ENCODE measurements at regions not wholly inside any gene's neighbourhood (a gene's known extent, or its start where the extent isn't known, plus 50 kb on each side); places are given as distances from the start of the nearest gene placed in this dataset.
"Not testable (repeated sequence)": the region's sequence is repeated elsewhere in the genome, so short reads cannot be mapped to it uniquely, and the experiment has no call there.

- H3K27ac Mint-ChIP-seq = no peak overlapping the region
- Histone ChIP-seq H3K36me3 (ENCODE audit: control insufficient read depth, insufficient read depth, low read length) (no peaks in the 10 kb centered on the region), H3K27ac (ENCODE audit: low read depth, low read length) (no peak overlapping the region), H3K4me3 (ENCODE audit: low read length) (no peak overlapping the region), H3K4me1 (ENCODE audit: control insufficient read depth, insufficient read depth, low read length) (no peaks in the 10 kb centered on the region), H3K9ac (ENCODE audit: extremely low read depth, low read length, poor library complexity, severe bottlenecking) (no peak overlapping the region), H3K9me3 (ENCODE audit: control insufficient read depth, low read length) (peaks cover 16% of the 10 kb centered on the region), H3K27me3 (ENCODE audit: control insufficient read depth, insufficient read depth, low read length, poor library complexity, severe bottlenecking) (no peaks in the 10 kb centered on the region)
- TF ChIP-seq, protein P1, sequence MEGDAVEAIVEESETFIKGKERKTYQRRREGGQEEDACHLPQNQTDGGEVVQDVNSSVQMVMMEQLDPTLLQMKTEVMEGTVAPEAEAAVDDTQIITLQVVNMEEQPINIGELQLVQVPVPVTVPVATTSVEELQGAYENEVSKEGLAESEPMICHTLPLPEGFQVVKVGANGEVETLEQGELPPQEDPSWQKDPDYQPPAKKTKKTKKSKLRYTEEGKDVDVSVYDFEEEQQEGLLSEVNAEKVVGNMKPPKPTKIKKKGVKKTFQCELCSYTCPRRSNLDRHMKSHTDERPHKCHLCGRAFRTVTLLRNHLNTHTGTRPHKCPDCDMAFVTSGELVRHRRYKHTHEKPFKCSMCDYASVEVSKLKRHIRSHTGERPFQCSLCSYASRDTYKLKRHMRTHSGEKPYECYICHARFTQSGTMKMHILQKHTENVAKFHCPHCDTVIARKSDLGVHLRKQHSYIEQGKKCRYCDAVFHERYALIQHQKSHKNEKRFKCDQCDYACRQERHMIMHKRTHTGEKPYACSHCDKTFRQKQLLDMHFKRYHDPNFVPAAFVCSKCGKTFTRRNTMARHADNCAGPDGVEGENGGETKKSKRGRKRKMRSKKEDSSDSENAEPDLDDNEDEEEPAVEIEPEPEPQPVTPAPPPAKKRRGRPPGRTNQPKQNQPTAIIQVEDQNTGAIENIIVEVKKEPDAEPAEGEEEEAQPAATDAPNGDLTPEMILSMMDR (conservative IDR thresholded peaks at IDR 0.05) = no peak
- H3K4me3 Mint-ChIP-seq = no peak overlapping the region
- H3K4me1 Mint-ChIP-seq = peaks cover 15% of the 10 kb centered on the region
- peaks cover 25% of the 10 kb centered on the region for H3K9me3 Mint-ChIP-seq
- H3K36me3 Mint-ChIP-seq (ENCODE audit: low read depth) = peaks cover 14% of the 10 kb centered on the region
- no peak for DNase-seq
- H3K27me3 Mint-ChIP-seq (ENCODE audit: insufficient read depth) = no peaks in the 10 kb centered on the region
These were observed 218.8 kb upstream of the ANXA10 start for GRCh38 chr4:167873496-167873895.

DNA sequence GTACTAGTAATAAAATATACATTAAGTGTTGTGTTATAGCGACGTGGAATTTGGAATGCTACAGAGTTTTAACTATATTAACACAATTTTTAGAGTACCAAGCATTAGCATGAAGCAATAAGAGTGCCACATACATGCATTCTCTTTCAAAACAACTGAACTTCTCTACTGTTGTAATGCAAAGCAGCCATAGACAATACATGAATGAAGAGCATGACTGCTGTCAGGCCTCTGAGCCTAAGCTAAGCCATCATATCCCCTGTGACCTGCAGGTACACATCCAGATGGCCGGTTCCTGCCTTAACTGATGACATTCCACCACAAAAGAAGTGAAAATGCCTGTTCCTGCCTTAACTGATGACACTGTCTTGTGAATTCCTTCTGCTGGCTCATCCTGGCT is 216.2 kb upstream of the ANXA10 start:
- H3K9me3 ChIP-seq (ENCODE audit: control insufficient read depth, low read length) = peaks cover 16% of the 10 kb centered on the region
- not testable (repeated sequence) for H3K27me3 Mint-ChIP-seq (ENCODE audit: insufficient read depth); H3K27ac Mint-ChIP-seq; DNase-seq; H3K9ac ChIP-seq (ENCODE audit: extremely low read depth, low read length, poor library complexity, severe bottlenecking); H3K36me3 ChIP-seq (ENCODE audit: control insufficient read depth, insufficient read depth, low read length); H3K4me3 ChIP-seq (ENCODE audit: low read length); H3K27me3 ChIP-seq (ENCODE audit: control insufficient read depth, insufficient read depth, low read length, poor library complexity, severe bottlenecking); H3K4me3 Mint-ChIP-seq; H3K4me1 ChIP-seq (ENCODE audit: control insufficient read depth, insufficient read depth, low read length); H3K27ac ChIP-seq (ENCODE audit: low read depth, low read length)
- H3K9me3 Mint-ChIP-seq = peaks cover 25% of the 10 kb centered on the region
- WGBS, 2 experiments (ENCODE audit: insufficient coverage in 1 of 2, insufficient read length in 1 of 2) = 93% methylated on average over 3 of the region's 3 CpGs; no CpG with 5 or more reads in 1 of the 2 experiments
- H3K4me1 Mint-ChIP-seq = peaks cover 40% of the 10 kb centered on the region
- peaks cover 14% of the 10 kb centered on the region for H3K36me3 Mint-ChIP-seq (ENCODE audit: low read depth)

DNA sequence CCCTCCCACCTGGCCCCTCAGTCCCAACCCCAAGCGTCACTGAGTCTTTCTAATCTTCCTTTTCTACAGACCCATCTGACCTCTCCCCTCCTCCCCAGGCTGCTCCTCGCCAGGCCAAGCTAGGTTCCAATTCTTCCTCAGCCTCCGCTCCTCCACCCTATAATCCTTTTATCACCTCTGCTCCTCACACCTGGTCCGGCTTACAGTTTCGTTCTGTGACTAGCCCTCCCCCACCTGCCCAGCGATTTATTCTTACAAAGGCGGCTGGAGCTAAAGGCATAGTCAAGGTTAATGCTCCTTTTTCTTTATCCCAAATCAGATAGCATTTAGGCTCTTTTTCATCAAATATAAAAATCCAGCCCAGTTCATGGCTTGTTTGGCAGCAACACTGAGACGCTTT is 214.5 kb upstream of the ANXA10 start:
- not testable (repeated sequence) for H3K27ac ChIP-seq (ENCODE audit: low read depth, low read length); H3K4me1 ChIP-seq (ENCODE audit: control insufficient read depth, insufficient read depth, low read length); H3K9ac ChIP-seq (ENCODE audit: extremely low read depth, low read length, poor library complexity, severe bottlenecking); H3K4me3 ChIP-seq (ENCODE audit: low read length); H3K36me3 ChIP-seq (ENCODE audit: control insufficient read depth, insufficient read depth, low read length); H3K27me3 Mint-ChIP-seq (ENCODE audit: insufficient read depth); H3K27me3 ChIP-seq (ENCODE audit: control insufficient read depth, insufficient read depth, low read length, poor library complexity, severe bottlenecking)
- peak; percentile 66 for DNase-seq
- Mint-ChIP-seq H3K9me3 (peaks cover 25% of the 10 kb centered on the region), H3K27ac (peak overlapping the region; percentile 73), H3K4me3 (peak overlapping the region; percentile 12), H3K36me3 (ENCODE audit: low read depth) (peaks cover 14% of the 10 kb centered on the region), H3K4me1 (peaks cover 53% of the 10 kb centered on the region)
- peaks cover 16% of the 10 kb centered on the region for H3K9me3 ChIP-seq (ENCODE audit: control insufficient read depth, low read length)
- 53 to 55% methylated on average over 4 to 8 of the region's 8 CpGs for WGBS, 2 experiments (ENCODE audit: insufficient coverage in 1 of 2, insufficient read length in 1 of 2)

GRCh38 chr4:167883266-167883665 is 209.1 kb upstream of the ANXA10 start:
- no peaks in the 10 kb centered on the region for H3K36me3 Mint-ChIP-seq (ENCODE audit: low read depth)
- H3K27me3 Mint-ChIP-seq (ENCODE audit: insufficient read depth) = no peaks in the 10 kb centered on the region
- no peak overlapping the region for H3K27ac ChIP-seq (ENCODE audit: low read depth, low read length)
- H3K9ac ChIP-seq (ENCODE audit: extremely low read depth, low read length, poor library complexity, severe bottlenecking) = no peak overlapping the region
- H3K9me3 ChIP-seq (ENCODE audit: control insufficient read depth, low read length) = peaks cover 18% of the 10 kb centered on the region
- H3K4me3 Mint-ChIP-seq = no peak overlapping the region
- peaks cover 3% of the 10 kb centered on the region for H3K4me1 ChIP-seq (ENCODE audit: control insufficient read depth, insufficient read depth, low read length)
- TF ChIP-seq, protein P1 (conservative IDR thresholded peaks at IDR 0.05) = no peak
- H3K4me3 ChIP-seq (ENCODE audit: low read length) = no peak overlapping the region
- peaks cover 6% of the 10 kb centered on the region for H3K9me3 Mint-ChIP-seq
- peaks cover 49% of the 10 kb centered on the region for H3K4me1 Mint-ChIP-seq
- DNase-seq = no peak
- no peaks in the 10 kb centered on the region for H3K27me3 ChIP-seq (ENCODE audit: control insufficient read depth, insufficient read depth, low read length, poor library complexity, severe bottlenecking)
- H3K36me3 ChIP-seq (ENCODE audit: control insufficient read depth, insufficient read depth, low read length) = no peaks in the 10 kb centered on the region
- WGBS, 2 experiments (ENCODE audit: insufficient coverage in 1 of 2, insufficient read length in 1 of 2) = 78% methylated on average over 1 of the region's 1 CpG; no CpG with 5 or more reads in 1 of the 2 experiments
- H3K27ac Mint-ChIP-seq = no peak overlapping the region

Measured in endodermal cell (in vitro differentiated cells).